H1 (cell line): ENCODE measurements at regions not wholly inside any gene's neighbourhood (a gene's known extent, or its start where the extent isn't known, plus 50 kb on each side); places are given as distances from the start of the nearest gene placed in this dataset.
A peak's percentile ranks its signal among the peaks of the same experiment; 100 is the strongest.

ENCODE experiments used
- CTCF ChIA-PET: fragments of 300-600 bp; sonication (Branson Sonifier 250); formaldehyde crosslinking; loops from one replicate; lab custom pipeline; 2021; ENCODE audit not compliant: partially characterized antibody; lab: Charles Lee
- POLR2A ChIA-PET: fragments of 300-600 bp; sonication (Branson Sonifier 250); formaldehyde crosslinking; loops from one replicate; lab custom pipeline; 2021; ENCODE audit warnings: inconsistent platforms; ENCODE audit not compliant: partially characterized antibody; lab: Charles Lee
- DNase-seq, 2 experiments: peaks; one replicate each; pipeline versions ENCODE4 v3.0.0 to v3.0.0-alpha.2; 2010 to 2022; ENCODE audit warnings: low spot score in 2 of 2, low read depth in 1 of 2, mixed read lengths in 1 of 2
- FAIRE-seq: peaks from 2 replicates; lab custom pipeline; 2011; peaks lifted over from hg19 to GRCh38; lab: Jason Lieb, UNC
- H2AFZ ChIP-seq: 2 replicates; pipeline ENCODE4 v1.8.1; 2012; ENCODE audit warnings: low read length, inconsistent platforms
- H2AK5ac ChIP-seq: 2 replicates; pipeline ENCODE4 v1.6.1; 2013; ENCODE audit warnings: low read depth, low read length
- H2BK120ac ChIP-seq: replicated peaks from 2 replicates; pipeline ENCODE3; 2013; ENCODE audit warnings: low read depth, low read length, inconsistent platforms
- H2BK12ac ChIP-seq: 2 replicates; pipeline ENCODE4 v1.6.1; 2013; ENCODE audit warnings: low read depth, low read length
- H2BK15ac ChIP-seq: 2 replicates; pipeline ENCODE4 v1.6.1; 2013; ENCODE audit warnings: low read length
- H2BK20ac ChIP-seq: 2 replicates; pipeline ENCODE4 v1.6.1; 2013; ENCODE audit warnings: low read length
- H2BK5ac ChIP-seq: 2 replicates; pipeline ENCODE4 v1.6.1; 2013; ENCODE audit warnings: low read depth, low read length
- H3K14ac ChIP-seq: 2 replicates; pipeline ENCODE4 v1.6.1; 2013; ENCODE audit warnings: inconsistent platforms; ENCODE audit not compliant: insufficient read length
- H3K18ac ChIP-seq: 2 replicates; pipeline ENCODE4 v1.6.1; 2013; ENCODE audit warnings: low read length; ENCODE audit errors: extremely low read depth
- H3K23ac ChIP-seq: 2 replicates; pipeline ENCODE4 v1.6.1; 2013; ENCODE audit warnings: inconsistent platforms; ENCODE audit not compliant: insufficient read length
- H3K23me2 ChIP-seq: 2 replicates; pipeline ENCODE4 v1.6.1; 2013; ENCODE audit warnings: low read depth, low read length
- H3K27ac ChIP-seq: 2 replicates; pipeline ENCODE4 v1.6.1; 2011; ENCODE audit warnings: low read depth, low read length, inconsistent platforms
- H3K27me3 ChIP-seq, 4 experiments: replicated peaks in 1 of 4; 1 replicate in 1 of 4; 2 replicates in 3 of 4; pipeline versions ENCODE4 v1.6.1 to v1.8.1; 2011 to 2013; ENCODE audit warnings: low read length in 3 of 4, mild to moderate bottlenecking in 3 of 4, inconsistent platforms in 2 of 4, mixed read lengths in 2 of 4, moderate library complexity in 1 of 4; ENCODE audit not compliant: control insufficient read depth in 3 of 4, insufficient read depth in 3 of 4; ENCODE audit errors: extremely low read depth in 1 of 4
- H3K36me3 ChIP-seq, 4 experiments: 2 replicates each; pipeline versions ENCODE4 v1.6.1 to v1.8.1; 2011 to 2013; ENCODE audit warnings: mild to moderate bottlenecking in 4 of 4, low read length in 3 of 4, moderate library complexity in 2 of 4, control low read depth in 1 of 4, inconsistent platforms in 1 of 4; ENCODE audit not compliant: insufficient read depth in 4 of 4, control insufficient read depth in 2 of 4
- H3K4ac ChIP-seq: replicated peaks from 2 replicates; pipeline ENCODE3; 2013; ENCODE audit warnings: low read length, low read depth, mixed read lengths, inconsistent platforms; ENCODE audit not compliant: insufficient read length
- H3K4me1 ChIP-seq, 4 experiments: replicated peaks in 1 of 4; 1 replicate in 1 of 4; 2 replicates in 3 of 4; pipeline versions ENCODE4 v1.6.1 to v1.8.1; 2011 to 2013; ENCODE audit warnings: low read length in 3 of 4, inconsistent platforms in 2 of 4, mixed read lengths in 1 of 4; ENCODE audit not compliant: insufficient read depth in 4 of 4, control insufficient read depth in 3 of 4
- H3K4me2 ChIP-seq, 2 experiments: 2 replicates each; pipeline versions ENCODE4 v1.6.1 to v1.8.1; 2011 to 2013; ENCODE audit warnings: low read depth in 2 of 2, low read length in 2 of 2, control low read depth in 1 of 2, inconsistent platforms in 1 of 2, mild to moderate bottlenecking in 1 of 2; ENCODE audit not compliant: insufficient read depth in 1 of 2
- H3K4me3 ChIP-seq, 4 experiments: fragments of 200-600, 300-600 bp in 1 of 4; sonication (generic), shearing (Covaris generic), sonication (Bioruptor Twin) in 1 of 4; 2 replicates each; pipeline versions ENCODE4 v1.5.1 to v1.8.1; 2011 to 2016; ENCODE audit warnings: low read length in 4 of 4, low read depth in 3 of 4, control low read depth in 2 of 4, inconsistent platforms in 2 of 4, mild to moderate bottlenecking in 2 of 4, mixed read lengths in 1 of 4, moderate library complexity in 1 of 4; ENCODE audit not compliant: insufficient read depth in 2 of 4; ENCODE audit errors: extremely low read depth in 1 of 4
- H3K56ac ChIP-seq: replicated peaks from 2 replicates; pipeline ENCODE3; 2013; ENCODE audit warnings: low read depth, mild to moderate bottlenecking, mixed read lengths, low read length, inconsistent platforms; ENCODE audit not compliant: insufficient read length
- H3K79me1 ChIP-seq: 2 replicates; pipeline ENCODE4 v1.6.1; 2013; ENCODE audit warnings: low read depth, low read length, control low read depth
- H3K79me2 ChIP-seq, 2 experiments: 2 replicates each; pipeline versions ENCODE4 v1.6.1 to v1.8.1; 2012 to 2013; ENCODE audit warnings: low read length in 2 of 2, mild to moderate bottlenecking in 2 of 2, inconsistent platforms in 1 of 2; ENCODE audit not compliant: insufficient read depth in 2 of 2, control insufficient read depth in 1 of 2
- H3K9ac ChIP-seq, 4 experiments: replicated peaks in 1 of 4; 1 replicate in 1 of 4; 2 replicates in 3 of 4; pipeline versions ENCODE4 v1.6.1 to v1.8.1; 2011 to 2013; ENCODE audit warnings: low read depth in 3 of 4, low read length in 3 of 4, control low read depth in 2 of 4, mild to moderate bottlenecking in 2 of 4, moderate library complexity in 2 of 4, inconsistent platforms in 1 of 4; ENCODE audit errors: extremely low read depth in 1 of 4
- H3K9me3 ChIP-seq, 2 experiments: 2 replicates each; pipeline versions ENCODE4 v1.6.1 to v1.8.1; 2012 to 2013; ENCODE audit warnings: mild to moderate bottlenecking in 2 of 2, moderate library complexity in 2 of 2, control low read depth in 1 of 2, inconsistent platforms in 1 of 2, low read depth in 1 of 2, low read length in 1 of 2, mixed read lengths in 1 of 2; ENCODE audit not compliant: insufficient read depth in 2 of 2
- H4K20me1 ChIP-seq, 2 experiments: replicated peaks in 1 of 2; 2 replicates each; pipeline versions ENCODE3 to v1.8.1; 2011 to 2013; ENCODE audit warnings: inconsistent platforms in 2 of 2, low read length in 2 of 2, mild to moderate bottlenecking in 1 of 2; ENCODE audit not compliant: insufficient read depth in 2 of 2, control insufficient read depth in 1 of 2
- H4K5ac ChIP-seq: 2 replicates; pipeline ENCODE4 v1.6.1; 2013; ENCODE audit warnings: low read length, low read depth, mixed read lengths, inconsistent platforms; ENCODE audit not compliant: insufficient read length
- H4K8ac ChIP-seq: 2 replicates; pipeline ENCODE4 v1.8.0; 2013; ENCODE audit warnings: mild to moderate bottlenecking, moderate library complexity, low read length, inconsistent platforms; ENCODE audit not compliant: insufficient read depth; ENCODE audit errors: extremely low read depth
- H4K91ac ChIP-seq: replicated peaks from 2 replicates; pipeline ENCODE3; 2013; ENCODE audit warnings: low read length, mixed read lengths, inconsistent platforms; ENCODE audit not compliant: insufficient read length
- ASH2L ChIP-seq: fragments of 200-600, 300-600 bp; sonication (generic); IDR thresholded peaks from one replicate; pipeline ENCODE4 v1.7.1; 2017; ENCODE audit warnings: low read length
- CREB1 ChIP-seq: IDR thresholded peaks from 2 replicates; pipeline ENCODE4 v1.6.1; 2012; ENCODE audit warnings: inconsistent platforms
- CTBP2 ChIP-seq: IDR thresholded peaks from 2 replicates; pipeline ENCODE4 v1.7.0; 2011; ENCODE audit warnings: borderline replicate concordance, mild to moderate bottlenecking, moderate library complexity, mixed read lengths, low read length; ENCODE audit not compliant: insufficient read depth, insufficient read length
- FOSL1 ChIP-seq: IDR thresholded peaks from 2 replicates; pipeline ENCODE4 v1.6.1; 2011; ENCODE audit warnings: mild to moderate bottlenecking, low read depth, low read length, moderate library complexity; ENCODE audit not compliant: insufficient read depth
- KDM4A ChIP-seq: IDR thresholded peaks from one replicate; pipeline ENCODE4 v1.7.1; 2012; ENCODE audit warnings: low read depth, mild to moderate bottlenecking, moderate library complexity, low read length, inconsistent platforms; ENCODE audit not compliant: severe bottlenecking
- PHF8 ChIP-seq: fragments of 200-600 bp; sonication (generic); conservative IDR thresholded peaks from 2 replicates; pipeline ENCODE4 v1.7.1; 2012; ENCODE audit warnings: low read depth, mild to moderate bottlenecking, inconsistent platforms, low read length, moderate library complexity
- POU5F1 ChIP-seq: IDR thresholded peaks from 2 replicates; pipeline ENCODE4 v1.6.1; 2011; ENCODE audit warnings: low read depth, mild to moderate bottlenecking, low read length, moderate library complexity
- RFX5 ChIP-seq: IDR thresholded peaks from 2 replicates; pipeline ENCODE4 v1.6.1; 2011; ENCODE audit warnings: low read depth, low read length, improper control_type of control experiment, borderline replicate concordance
- RNF2 ChIP-seq: fragments of 200-900, 300-1000 bp; sonication (generic); IDR thresholded peaks from 2 replicates; pipeline ENCODE4 v1.7.1; 2016; ENCODE audit warnings: borderline replicate concordance, low read depth, mild to moderate bottlenecking, antibody characterized with exemption, low read length; ENCODE audit not compliant: poor library complexity, severe bottlenecking; ENCODE audit errors: missing control alignments
- RXRA ChIP-seq: IDR thresholded peaks from 2 replicates; pipeline ENCODE4 v1.6.1; 2011; ENCODE audit warnings: low read depth, mild to moderate bottlenecking, low read length, moderate library complexity; ENCODE audit not compliant: insufficient read depth
- SIRT6 ChIP-seq: IDR thresholded peaks from one replicate; pipeline ENCODE4 v1.7.1; 2012; ENCODE audit warnings: low read length, inconsistent platforms
- SIX5 ChIP-seq: IDR thresholded peaks from 2 replicates; pipeline ENCODE4 v1.6.1; 2011; ENCODE audit warnings: mild to moderate bottlenecking, low read depth, low read length
- SRF ChIP-seq: IDR thresholded peaks from 2 replicates; pipeline ENCODE4 v1.6.1; 2011; ENCODE audit warnings: mild to moderate bottlenecking, low read depth, low read length, moderate library complexity
- SUZ12 ChIP-seq: fragments of 200-600 bp; sonication (generic); IDR thresholded peaks from 2 replicates; pipeline ENCODE4 v1.6.1; 2012; ENCODE audit warnings: mild to moderate bottlenecking, inconsistent platforms, low read length, moderate library complexity, mixed read lengths
- TAF7 ChIP-seq: optimal IDR thresholded peaks from 2 replicates; pipeline ENCODE3; 2011; ENCODE audit warnings: low read depth, mild to moderate bottlenecking, inconsistent platforms, low read length, moderate library complexity, borderline replicate concordance
- TCF12 ChIP-seq: IDR thresholded peaks from 2 replicates; pipeline ENCODE4 v1.6.1; 2011; ENCODE audit warnings: low read depth, mild to moderate bottlenecking, low read length
- YY1 ChIP-seq: IDR thresholded peaks from 2 replicates; pipeline ENCODE4 v1.6.1; 2011; ENCODE audit warnings: low read depth, mild to moderate bottlenecking, low read length

DNA sequence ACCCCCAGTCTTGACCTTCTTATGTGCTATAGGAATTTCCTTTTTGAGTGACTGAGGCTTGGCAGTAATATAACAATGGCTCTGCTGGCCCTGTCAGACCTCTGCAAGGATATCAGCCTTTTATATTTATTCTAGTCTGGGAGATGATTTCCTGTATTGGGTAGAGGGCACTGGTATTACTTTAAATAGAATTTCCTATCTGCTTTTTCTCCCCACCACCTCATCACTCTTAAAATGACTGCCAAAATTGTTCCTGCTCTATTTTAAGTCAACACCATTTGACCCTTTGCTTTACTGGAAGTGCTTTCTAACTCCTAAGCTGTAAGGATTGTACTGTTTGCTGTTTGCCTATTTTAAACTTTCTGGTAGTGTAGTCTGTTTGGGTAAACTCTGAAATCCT, 658.4 kb upstream of the FSHR start:
- Histone ChIP-seq H3K4ac (no peak overlapping the region), H2BK120ac (no peak overlapping the region), H4K91ac (no peak overlapping the region), H3K79me2 (no peaks in the 10 kb centered on the region), H3K23me2 (no peaks in the 10 kb centered on the region), H3K36me3 (no peaks in the 10 kb centered on the region), H3K56ac (no peak overlapping the region), H2BK12ac (no peak overlapping the region), H2BK15ac (no peak overlapping the region), H4K8ac (no peak overlapping the region), H3K4me1 (no peaks in the 10 kb centered on the region), H2AK5ac (no peak overlapping the region), H2BK5ac (no peak overlapping the region), H4K5ac (no peak overlapping the region), H2BK20ac (no peak overlapping the region), H3K79me1 (no peaks in the 10 kb centered on the region), H3K4me3 (no peak overlapping the region), H4K20me1 (no peaks in the 10 kb centered on the region), H2AFZ (no peak overlapping the region), H3K23ac (no peak overlapping the region), H3K14ac (no peak overlapping the region), H3K27me3 (no peaks in the 10 kb centered on the region), H3K18ac (no peak overlapping the region), H3K9ac (no peak overlapping the region), H3K9me3 (no peaks in the 10 kb centered on the region), H3K4me2 (no peak overlapping the region), H3K27ac (no peak overlapping the region)
- ChIA-PET POLR2A (no interaction called here), CTCF (no interaction called here)
- DNase-seq (no peak), FAIRE-seq (peak; percentile 39)
- no peak for TF ChIP-seq SUZ12
- no peak for TF ChIP-seq PHF8
- TF ChIP-seq YY1: no peak
- TF ChIP-seq SRF: no peak
- TF ChIP-seq ASH2L: no peak
- TF ChIP-seq CTBP2: no peak
- TF ChIP-seq CREB1: no peak
- TF ChIP-seq KDM4A: no peak
- no peak for TF ChIP-seq SIX5
- no peak for TF ChIP-seq TAF7
- TF ChIP-seq RXRA: no peak
- TF ChIP-seq FOSL1: no peak
- TF ChIP-seq SIRT6: no peak
- TF ChIP-seq POU5F1: no peak
- no peak for TF ChIP-seq TCF12
- no peak for TF ChIP-seq RNF2
- no peak for TF ChIP-seq RFX5
